HG02763 (cell line): ENCODE measurements at regions not wholly inside any gene's neighbourhood (a gene's known extent, or its start where the extent isn't known, plus 50 kb on each side); places are given as distances from the start of the nearest gene placed in this dataset.

Source experiments
- ATAC-seq: cut with Tn5 transposase; IDR thresholded peaks from one replicate; pipeline ENCODE4 v1.9.1; 2021; ENCODE audit warnings: mild to moderate bottlenecking, moderate library complexity; ENCODE audit not compliant: unreplicated experiment

- ATAC-seq = no peak
These were observed 134.2 kb upstream of the AUTS2 start for GRCh38 chr7:69464035-69464434.

GRCh38 chr7:69465262-69465661 lies 133.0 kb upstream of the AUTS2 start:
- no peak for ATAC-seq

GRCh38 chr7:69467826-69468225 lies 130.4 kb upstream of the AUTS2 start:
- no peak for ATAC-seq

- ATAC-seq = no peak
These were observed 121.9 kb upstream of the AUTS2 start for GRCh38 chr7:69476416-69476815.

- no peak for ATAC-seq
These were observed 115.6 kb upstream of the AUTS2 start for GRCh38 chr7:69482676-69483075.

GRCh38 chr7:69489533-69489932 lies 108.7 kb upstream of the AUTS2 start:
- ATAC-seq = no peak

GRCh38 chr7:69498671-69499070 lies 99.6 kb upstream of the AUTS2 start:
- no peak for ATAC-seq

GRCh38 chr7:69502358-69502757 lies 95.9 kb upstream of the AUTS2 start:
- ATAC-seq = no peak

GRCh38 chr7:69504733-69505420 lies 93.4 kb upstream of the AUTS2 start:
- ATAC-seq = no peak

GRCh38 chr7:69508736-69509135 lies 89.5 kb upstream of the AUTS2 start:
- no peak for ATAC-seq

GRCh38 chr7:69510114-69510513 lies 88.2 kb upstream of the AUTS2 start:
- ATAC-seq = no peak

GRCh38 chr7:69515495-69516212 lies 82.6 kb upstream of the AUTS2 start:
- ATAC-seq = no peak

GRCh38 chr7:69516238-69516820 lies 81.9 kb upstream of the AUTS2 start:
- ATAC-seq = no peak

GRCh38 chr7:69517985-69518704 lies 80.1 kb upstream of the AUTS2 start:
- ATAC-seq = no peak

- no peak for ATAC-seq
These were observed 79.6 kb upstream of the AUTS2 start for GRCh38 chr7:69518705-69519077.

GRCh38 chr7:69526570-69526969 lies 71.7 kb upstream of the AUTS2 start:
- no peak for ATAC-seq

- no peak for ATAC-seq
These were observed 70.6 kb upstream of the AUTS2 start for GRCh38 chr7:69527706-69528105.

GRCh38 chr7:69531050-69531449 lies 67.2 kb upstream of the AUTS2 start:
- ATAC-seq = no peak

- ATAC-seq = no peak
These were observed 63.7 kb upstream of the AUTS2 start for GRCh38 chr7:69534461-69535041.

GRCh38 chr7:69537691-69538090 lies 60.6 kb upstream of the AUTS2 start:
- ATAC-seq = no peak

- no peak for ATAC-seq
These were observed 58.7 kb upstream of the AUTS2 start for GRCh38 chr7:69539531-69539930.
